T-cell (primary cell): ENCODE measurements at regions not wholly inside any gene's neighbourhood (a gene's known extent, or its start where the extent isn't known, plus 50 kb on each side); places are given as distances from the start of the nearest gene placed in this dataset.

Experiments used
- ATAC-seq, 4 experiments: fragments of 200-7000 bp in 3 of 4; fragments of 150-1000 bp in 1 of 4; cut with Tn5 transposase; replicated peaks in 1 of 4; 1 replicate in 3 of 4; 2 replicates in 1 of 4; pipeline ENCODE4 v1.10.0; 2021; ENCODE audit warnings: moderate library complexity in 3 of 4, mild to moderate bottlenecking in 2 of 4, moderate number of reproducible peaks in 1 of 4
- CTCF ChIA-PET, 2 donors: fragments of 300-600 bp; sonication (Branson Sonifier 250); formaldehyde crosslinking; loops; one replicate each; lab custom pipeline; 2022; ENCODE audit warnings: antibody characterized with exemption in 2 of 2; lab: Charles Lee
- POLR2A ChIA-PET, 2 donors: fragments of 300-600 bp; sonication (Branson Sonifier 250); formaldehyde crosslinking; loops; one replicate each; lab custom pipeline; 2022; ENCODE audit warnings: antibody characterized with exemption in 2 of 2; lab: Charles Lee
- DNase-seq, 35 experiments: peaks; one replicate each; pipeline versions ENCODE4 v3.0.0 to v3.0.0-alpha.2; 2013 to 2023
- H3K27ac ChIP-seq: one replicate; pipeline ENCODE4 v1.5.1; 2013; ENCODE audit warnings: low read length
- H3K27me3 ChIP-seq, 2 experiments: replicated peaks in 1 of 2; 1 replicate in 1 of 2; 2 replicates in 1 of 2; pipeline versions ENCODE4 v1.6.1 to v1.7.0; 2013; ENCODE audit warnings: low read length in 1 of 2, mixed read lengths in 1 of 2; ENCODE audit not compliant: control insufficient read depth in 2 of 2, insufficient read depth in 2 of 2; ENCODE audit errors: extremely low read depth in 1 of 2
- H3K36me3 ChIP-seq, 2 donors: 1 replicate in 1 of 2; 2 replicates in 1 of 2; pipeline versions ENCODE4 v1.6.1 to v1.7.0; 2013; ENCODE audit warnings: low read length in 1 of 2; ENCODE audit not compliant: control insufficient read depth in 2 of 2, insufficient read depth in 1 of 2; ENCODE audit errors: extremely low read depth in 1 of 2
- H3K4me1 ChIP-seq, 2 experiments: 1 replicate in 1 of 2; 2 replicates in 1 of 2; pipeline versions ENCODE4 v1.6.1 to v1.7.0; 2013; ENCODE audit warnings: low read length in 2 of 2, mixed read lengths in 1 of 2; ENCODE audit not compliant: insufficient read depth in 2 of 2, control insufficient read depth in 1 of 2; ENCODE audit errors: extremely low read depth in 1 of 2
- H3K4me3 ChIP-seq, 2 donors: 1 replicate in 1 of 2; 2 replicates in 1 of 2; pipeline versions ENCODE4 v1.5.1 to v1.7.0; 2013; ENCODE audit warnings: mild to moderate bottlenecking in 2 of 2, low read length in 1 of 2, moderate library complexity in 1 of 2; ENCODE audit not compliant: control insufficient read depth in 1 of 2; ENCODE audit errors: extremely low read depth in 1 of 2
- H3K9me3 ChIP-seq: 2 replicates; pipeline ENCODE4 v1.7.0; 2013
- H3K27ac Mint-ChIP-seq, 2 donors: one replicate each; pipeline ENCODE4 v1.8.0; 2020 to 2021; ENCODE audit warnings: mild to moderate bottlenecking in 2 of 2, mixed read lengths in 2 of 2
- H3K27me3 Mint-ChIP-seq, 2 donors: one replicate each; pipeline ENCODE4 v1.8.0; 2021 to 2022; ENCODE audit warnings: mixed read lengths in 2 of 2
- H3K36me3 Mint-ChIP-seq: one replicate; pipeline ENCODE4 v1.8.0; 2021; ENCODE audit warnings: mixed read lengths
- H3K4me1 Mint-ChIP-seq, 3 donors: one replicate each; pipeline ENCODE4 v1.8.0; 2020 to 2022; ENCODE audit warnings: mixed read lengths in 3 of 3, mild to moderate bottlenecking in 1 of 3
- H3K4me3 Mint-ChIP-seq, 3 donors: one replicate each; pipeline ENCODE4 v1.8.0; 2020 to 2022; ENCODE audit warnings: mild to moderate bottlenecking in 3 of 3, mixed read lengths in 3 of 3, moderate library complexity in 3 of 3
- H3K9me3 Mint-ChIP-seq, 3 donors: one replicate each; pipeline ENCODE4 v1.8.0; 2020 to 2022; ENCODE audit warnings: mixed read lengths in 3 of 3
- WGBS: methylation state at CpG from one replicate; pipeline ENCODE4 v1.1.5; 2013; ENCODE audit warnings: missing lambda C conversion rate; ENCODE audit not compliant: insufficient coverage; 5-methylcytosine and 5-hydroxymethylcytosine counted together

GRCh38 chr6:47983491-47983890 is 127.5 kb downstream of the PTCHD4 start:
- no peak for DNase-seq
- Histone ChIP-seq H3K4me3 (no peak overlapping the region), H3K36me3 (no peaks in the 10 kb centered on the region), H3K27me3 (no peaks in the 10 kb centered on the region), H3K4me1 (no peaks in the 10 kb centered on the region), H3K9me3 (no peaks in the 10 kb centered on the region), H3K27ac (no peak overlapping the region)
- H3K4me1 Mint-ChIP-seq = no peaks in the 10 kb centered on the region
- no CpG with 5 or more reads among the region's 2 CpGs for WGBS
- H3K36me3 Mint-ChIP-seq = no peaks in the 10 kb centered on the region
- POLR2A ChIA-PET = no interaction called here
- CTCF ChIA-PET = no interaction called here
- H3K4me3 Mint-ChIP-seq = no peak overlapping the region
- no peaks in the 10 kb centered on the region for H3K9me3 Mint-ChIP-seq
- peaks cover 0 to 4% of the 10 kb centered on the region in 2 donors for H3K27me3 Mint-ChIP-seq
- no peak for ATAC-seq
- H3K27ac Mint-ChIP-seq = no peak overlapping the region

DNA sequence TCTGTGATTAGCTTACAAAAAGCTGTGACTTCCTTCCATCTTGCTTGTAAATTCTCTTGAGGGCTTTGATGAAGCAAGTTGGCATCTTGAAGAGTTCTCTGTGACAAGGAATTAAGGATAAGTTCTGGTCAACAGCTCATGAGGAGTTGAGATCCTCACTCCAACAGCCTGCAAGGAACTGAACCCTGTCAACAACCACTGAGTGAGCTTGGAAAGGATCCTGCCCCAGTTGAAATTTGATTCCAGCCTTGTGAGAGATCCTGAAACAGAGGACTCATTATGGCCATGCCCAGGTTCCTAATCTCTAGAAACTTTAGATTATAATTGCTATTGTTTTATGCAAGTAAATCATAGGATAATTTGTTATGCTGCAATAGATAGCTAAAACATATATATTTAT is 133.7 kb downstream of the PTCHD4 start:
- ATAC-seq = no peak
- Mint-ChIP-seq H3K4me1 (no peaks in the 10 kb centered on the region), H3K4me3 (no peak overlapping the region), H3K27me3 (no peaks in the 10 kb centered on the region), H3K9me3 (peaks cover 0 to 3% (median 0%) of the 10 kb centered on the region in 3 donors), H3K27ac (no peak overlapping the region), H3K36me3 (no peaks in the 10 kb centered on the region)
- Histone ChIP-seq H3K36me3 (no peaks in the 10 kb centered on the region), H3K4me3 (no peak overlapping the region), H3K4me1 (no peaks in the 10 kb centered on the region), H3K27ac (no peak overlapping the region), H3K27me3 (no peaks in the 10 kb centered on the region), H3K9me3 (no peaks in the 10 kb centered on the region)
- POLR2A ChIA-PET = no interaction called here
- no peak for DNase-seq
- CTCF ChIA-PET = no interaction called here

- POLR2A ChIA-PET = no interaction called here
- Mint-ChIP-seq H3K4me3 (no peak overlapping the region), H3K9me3 (peaks cover 0 to 3% (median 0%) of the 10 kb centered on the region in 3 donors), H3K36me3 (no peaks in the 10 kb centered on the region), H3K27ac (no peak overlapping the region), H3K4me1 (no peaks in the 10 kb centered on the region), H3K27me3 (no peaks in the 10 kb centered on the region)
- Histone ChIP-seq H3K9me3 (no peaks in the 10 kb centered on the region), H3K4me3 (no peak overlapping the region), H3K27me3 (no peaks in the 10 kb centered on the region), H3K4me1 (no peaks in the 10 kb centered on the region), H3K27ac (no peak overlapping the region), H3K36me3 (no peaks in the 10 kb centered on the region)
- DNase-seq (no peak), ATAC-seq (no peak)
- no CpG with 5 or more reads among the region's 2 CpGs for WGBS
- CTCF ChIA-PET = no interaction called here
These were observed 136.9 kb downstream of the PTCHD4 start for GRCh38 chr6:47974106-47974505.

DNA sequence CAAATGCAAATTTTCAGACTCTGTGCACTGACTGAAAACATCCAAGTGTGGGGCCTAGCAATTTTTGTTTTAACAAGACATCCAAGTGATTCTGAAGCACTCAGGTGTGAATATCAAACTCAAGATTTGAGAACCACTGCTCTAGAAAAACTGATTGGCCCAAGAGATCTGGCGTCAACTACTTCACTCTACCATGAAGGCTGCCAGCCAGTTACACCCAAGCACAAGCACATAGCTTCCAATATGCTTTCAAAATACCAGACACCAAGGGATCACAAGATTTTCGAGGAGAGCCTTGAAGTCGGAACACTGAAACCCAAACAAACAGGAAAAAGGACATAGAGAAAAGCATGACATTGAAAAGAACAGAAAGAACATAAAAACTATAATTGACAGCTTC is 140.2 kb downstream of the PTCHD4 start:
- ATAC-seq (no peak), DNase-seq (no peak)
- Histone ChIP-seq H3K9me3 (no peaks in the 10 kb centered on the region), H3K4me3 (no peak overlapping the region), H3K27me3 (no peaks in the 10 kb centered on the region), H3K27ac (no peak overlapping the region), H3K4me1 (no peaks in the 10 kb centered on the region), H3K36me3 (no peaks in the 10 kb centered on the region)
- CTCF ChIA-PET = no interaction called here
- POLR2A ChIA-PET = no interaction called here
- Mint-ChIP-seq H3K27me3 (no peaks in the 10 kb centered on the region), H3K4me3 (no peak overlapping the region), H3K27ac (no peak overlapping the region), H3K4me1 (no peaks in the 10 kb centered on the region), H3K9me3 (peaks cover 0 to 3% (median 0%) of the 10 kb centered on the region in 3 donors), H3K36me3 (no peaks in the 10 kb centered on the region)
- WGBS = 100% methylated on average over 1 of the region's 3 CpGs

GRCh38 chr6:47967843-47968242 is 143.2 kb downstream of the PTCHD4 start:
- H3K4me3 Mint-ChIP-seq = no peak overlapping the region
- H3K4me1 ChIP-seq = no peaks in the 10 kb centered on the region
- H3K27me3 Mint-ChIP-seq = no peaks in the 10 kb centered on the region
- no peaks in the 10 kb centered on the region for H3K36me3 ChIP-seq
- H3K4me3 ChIP-seq = no peak overlapping the region
- no peak overlapping the region for H3K27ac Mint-ChIP-seq
- H3K4me1 Mint-ChIP-seq = no peaks in the 10 kb centered on the region
- H3K27ac ChIP-seq = no peak overlapping the region
- no peaks in the 10 kb centered on the region for H3K9me3 ChIP-seq
- no peak for ATAC-seq
- no peaks in the 10 kb centered on the region for H3K9me3 Mint-ChIP-seq
- WGBS = 37% methylated on average over 2 of the region's 2 CpGs
- no peaks in the 10 kb centered on the region for H3K36me3 Mint-ChIP-seq
- ChIA-PET POLR2A (no interaction called here), CTCF (no interaction called here)
- H3K27me3 ChIP-seq = no peaks in the 10 kb centered on the region
- no peak for DNase-seq

DNA sequence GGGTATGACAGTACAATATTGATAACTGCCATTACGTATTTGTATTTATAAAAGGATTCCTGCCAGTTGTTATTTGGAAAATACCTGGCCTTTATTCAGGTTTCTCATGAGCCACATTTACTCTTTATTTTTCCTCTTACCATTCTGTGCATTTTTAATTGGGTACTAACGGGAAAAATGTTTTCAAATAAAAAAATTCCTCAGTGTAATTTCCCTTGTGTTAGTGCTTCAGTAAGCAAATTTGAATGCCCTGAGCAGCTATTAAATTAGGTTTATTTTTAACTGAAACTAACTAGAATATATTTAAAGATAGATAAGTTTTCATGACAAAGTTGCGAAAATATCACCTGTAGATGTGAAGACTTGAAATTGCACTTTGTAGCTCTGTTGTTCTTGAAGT is 146.0 kb downstream of the PTCHD4 start:
- Mint-ChIP-seq H3K36me3 (no peaks in the 10 kb centered on the region), H3K9me3 (no peaks in the 10 kb centered on the region), H3K4me1 (no peaks in the 10 kb centered on the region), H3K4me3 (no peak overlapping the region), H3K27ac (no peak overlapping the region), H3K27me3 (no peaks in the 10 kb centered on the region)
- H3K36me3 ChIP-seq = no peaks in the 10 kb centered on the region
- no peaks in the 10 kb centered on the region for H3K27me3 ChIP-seq
- POLR2A ChIA-PET = no interaction called here
- DNase-seq = no peak
- H3K9me3 ChIP-seq = no peaks in the 10 kb centered on the region
- CTCF ChIA-PET = no interaction called here
- no peaks in the 10 kb centered on the region for H3K4me1 ChIP-seq
- no CpG with 5 or more reads among the region's 3 CpGs for WGBS
- no peak overlapping the region for H3K4me3 ChIP-seq
- no peak overlapping the region for H3K27ac ChIP-seq
- no peak for ATAC-seq

DNA sequence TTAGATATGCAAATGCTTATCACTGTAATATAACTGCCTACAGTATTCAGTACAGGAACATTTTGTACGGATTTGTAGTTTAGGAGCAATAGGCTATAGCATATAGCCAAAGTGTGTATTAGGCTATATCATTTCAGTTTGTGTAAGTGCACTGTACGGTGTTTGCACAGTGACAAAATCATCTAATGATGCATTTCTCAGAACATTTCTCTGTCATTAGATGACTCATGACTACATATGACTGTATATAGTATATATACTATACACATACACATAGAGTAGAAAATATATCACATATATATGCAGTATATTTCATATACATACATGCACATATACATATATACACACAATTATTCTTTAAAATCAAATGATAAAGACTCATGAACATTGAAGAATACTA is 158.4 kb downstream of the PTCHD4 start:
- no peak overlapping the region for H3K27ac ChIP-seq
- H3K9me3 ChIP-seq = no peaks in the 10 kb centered on the region
- whole genome bisulfite sequencing = no CpG with 5 or more reads among the region's 2 CpGs
- no peak overlapping the region for H3K4me3 ChIP-seq
- no peaks in the 10 kb centered on the region for H3K4me1 ChIP-seq
- Mint-ChIP-seq H3K36me3 (no peaks in the 10 kb centered on the region), H3K4me1 (no peaks in the 10 kb centered on the region), H3K27ac (no peak overlapping the region), H3K27me3 (peaks cover 0 to 3% of the 10 kb centered on the region in 2 donors), H3K4me3 (no peak overlapping the region), H3K9me3 (peaks cover 0 to 4% (median 0%) of the 10 kb centered on the region in 3 donors)
- DNase-seq (no peak), ATAC-seq (no peak)
- CTCF ChIA-PET = no interaction called here
- POLR2A ChIA-PET = no interaction called here
- H3K27me3 ChIP-seq = no peaks in the 10 kb centered on the region
- H3K36me3 ChIP-seq = no peaks in the 10 kb centered on the region
